K562 (cell line): ENCODE measurements at regions not wholly inside any gene's neighbourhood (a gene's known extent, or its start where the extent isn't known, plus 50 kb on each side); places are given as distances from the start of the nearest gene placed in this dataset.

Experiments
- ATF1 ChIP-seq, 2 experiments: fragments of 450-650 bp in 1 of 2; IDR thresholded peaks; 2 replicates each; pipeline ENCODE4 v1.6.1; 2016; ENCODE audit warnings: missing compliant biosample characterization in 1 of 2, missing genetic modification characterization in 1 of 2
- CHD1 ChIP-seq: fragments of 200-600 bp; sonication (generic); IDR thresholded peaks from one replicate; pipeline ENCODE4 v1.6.1; 2012; ENCODE audit warnings: mild to moderate bottlenecking, moderate library complexity, low read length, inconsistent platforms
- CHD4 ChIP-seq: fragments of 200-600 bp; sonication (generic); IDR thresholded peaks from 3 replicates; pipeline ENCODE4 v1.6.1; 2012; ENCODE audit warnings: low read depth, mild to moderate bottlenecking, mixed read lengths, low read length, inconsistent platforms; ENCODE audit not compliant: insufficient read depth, insufficient replicate concordance, poor library complexity, severe bottlenecking
- JUNB ChIP-seq: fragments of 450-650 bp; formaldehyde crosslinking; conservative IDR thresholded peaks from 2 replicates; pipeline ENCODE4 v1.4.0; 2020; ENCODE audit warnings: mild to moderate bottlenecking
- PHF21A ChIP-seq: fragments of 450-650 bp; IDR thresholded peaks from 2 replicates; pipeline ENCODE4 v1.6.1; 2017; ENCODE audit warnings: low read depth, borderline replicate concordance
- SRSF3 ChIP-seq: fragments of 200-400 bp; formaldehyde crosslinking; IDR thresholded peaks from 2 replicates; pipeline ENCODE4 v1.6.1; 2016; ENCODE audit warnings: mild to moderate bottlenecking, low read length, moderate library complexity; ENCODE audit not compliant: insufficient read depth
- YY1 ChIP-seq, 3 experiments: IDR thresholded peaks; 2 replicates each; pipeline ENCODE4 v1.6.1; 2011; ENCODE audit warnings: low read length in 2 of 3, mild to moderate bottlenecking in 2 of 3, moderate library complexity in 2 of 3, borderline replicate concordance in 1 of 3, control low read depth in 1 of 3, low read depth in 1 of 3; ENCODE audit not compliant: insufficient read depth in 3 of 3, insufficient replicate concordance in 2 of 3, control insufficient read depth in 1 of 3, insufficient read length in 1 of 3; ENCODE audit errors: extremely low read depth in 1 of 3
- ZBTB33 ChIP-seq: sonication (generic); formaldehyde crosslinking; IDR thresholded peaks from 2 replicates; pipeline ENCODE4 v1.8.1; 2023; ENCODE audit warnings: mild to moderate bottlenecking, missing genetic modification reagents
- ZBTB7A ChIP-seq: IDR thresholded peaks from 2 replicates; pipeline ENCODE4 v1.6.1; 2011; ENCODE audit warnings: low read depth, mild to moderate bottlenecking, low read length, moderate library complexity, borderline replicate concordance; ENCODE audit not compliant: control insufficient read depth
- ZFP30 ChIP-seq: fragments of 250-450 bp; sonication (Bioruptor Pico); IDR thresholded peaks from 2 replicates; pipeline ENCODE4 v1.8.0; 2022; ENCODE audit warnings: moderate library complexity, mild to moderate bottlenecking, inconsistent platforms, borderline replicate concordance
- TF ChIP-seq, protein P1 (sequence below), 3 experiments: IDR thresholded peaks in 2 of 3; conservative IDR thresholded peaks in 1 of 3; 2 replicates each; pipeline ENCODE4 v1.5.1; 2011 to 2012; ENCODE audit warnings: low read length in 3 of 3, mild to moderate bottlenecking in 3 of 3, control low read depth in 2 of 3, improper control_type of control experiment in 1 of 3, inconsistent platforms in 1 of 3, low read depth in 1 of 3, mixed read lengths in 1 of 3, moderate library complexity in 1 of 3; ENCODE audit not compliant: insufficient read depth in 2 of 3

DNA sequence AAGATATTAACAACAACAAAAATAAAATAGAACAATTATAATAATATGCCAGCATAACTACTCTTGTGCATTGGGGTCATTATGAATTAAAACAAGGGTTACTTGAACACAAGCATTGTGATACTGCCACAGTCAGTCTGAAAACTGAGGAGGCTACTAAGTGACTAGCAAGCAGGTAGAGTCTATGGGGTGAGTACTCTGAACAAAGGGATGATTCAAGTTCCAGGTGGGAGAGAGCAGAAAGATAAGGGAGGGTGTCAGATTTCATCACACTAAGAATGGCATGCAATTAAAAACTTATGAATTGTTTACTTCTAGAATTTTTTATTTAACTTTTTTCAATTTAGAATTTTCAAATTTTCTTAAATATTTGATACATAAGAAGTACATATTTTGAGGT, 754.4 kb upstream of the GOLIM4 start:
- TF ChIP-seq ZBTB33 (CRISPR knock-in tag), result no peak
- TF ChIP-seq ZFP30 (CRISPR knock-in tag), result no peak
- TF ChIP-seq, protein P1, sequence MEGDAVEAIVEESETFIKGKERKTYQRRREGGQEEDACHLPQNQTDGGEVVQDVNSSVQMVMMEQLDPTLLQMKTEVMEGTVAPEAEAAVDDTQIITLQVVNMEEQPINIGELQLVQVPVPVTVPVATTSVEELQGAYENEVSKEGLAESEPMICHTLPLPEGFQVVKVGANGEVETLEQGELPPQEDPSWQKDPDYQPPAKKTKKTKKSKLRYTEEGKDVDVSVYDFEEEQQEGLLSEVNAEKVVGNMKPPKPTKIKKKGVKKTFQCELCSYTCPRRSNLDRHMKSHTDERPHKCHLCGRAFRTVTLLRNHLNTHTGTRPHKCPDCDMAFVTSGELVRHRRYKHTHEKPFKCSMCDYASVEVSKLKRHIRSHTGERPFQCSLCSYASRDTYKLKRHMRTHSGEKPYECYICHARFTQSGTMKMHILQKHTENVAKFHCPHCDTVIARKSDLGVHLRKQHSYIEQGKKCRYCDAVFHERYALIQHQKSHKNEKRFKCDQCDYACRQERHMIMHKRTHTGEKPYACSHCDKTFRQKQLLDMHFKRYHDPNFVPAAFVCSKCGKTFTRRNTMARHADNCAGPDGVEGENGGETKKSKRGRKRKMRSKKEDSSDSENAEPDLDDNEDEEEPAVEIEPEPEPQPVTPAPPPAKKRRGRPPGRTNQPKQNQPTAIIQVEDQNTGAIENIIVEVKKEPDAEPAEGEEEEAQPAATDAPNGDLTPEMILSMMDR (IDR thresholded peaks at IDR 0.05 in 2 of 3, conservative IDR thresholded peaks at IDR 0.05 in 1 of 3; ENCODE audit: insufficient read depth in 2 of 3, low read depth in 1 of 3, low read length in 3 of 3), result no peak
- no peak for TF ChIP-seq YY1 (IDR thresholded peaks at IDR 0.05; ENCODE audit: borderline replicate concordance in 1 of 3, control insufficient read depth in 1 of 3, extremely low read depth in 1 of 3, insufficient read depth in 3 of 3, insufficient read length in 1 of 3, insufficient replicate concordance in 2 of 3, low read depth in 1 of 3, low read length in 2 of 3)
- TF ChIP-seq JUNB (CRISPR knock-in tag), result no peak
- TF ChIP-seq CHD1, result no peak
- no peak for TF ChIP-seq ZBTB7A
- TF ChIP-seq CHD4, result no peak
- no peak for TF ChIP-seq SRSF3
- TF ChIP-seq PHF21A, result no peak
- TF ChIP-seq ATF1 (CRISPR knock-in tag; IDR thresholded peaks at IDR 0.05), result no peak
- TF ChIP-seq ATF1 (tag; IDR thresholded peaks at IDR 0.05), result no peak
